GM21447 (cell line): ENCODE measurements at regions not wholly inside any gene's neighbourhood (a gene's known extent, or its start where the extent isn't known, plus 50 kb on each side); places are given as distances from the start of the nearest gene placed in this dataset.

ENCODE experiments used
- ATAC-seq: cut with Tn5 transposase; IDR thresholded peaks from one replicate; pipeline ENCODE4 v1.9.1; 2021; ENCODE audit not compliant: unreplicated experiment

- ATAC-seq = no peak
Observed at GRCh38 chr2:137729305-137729704, 235.0 kb upstream of the HNMT start.

DNA sequence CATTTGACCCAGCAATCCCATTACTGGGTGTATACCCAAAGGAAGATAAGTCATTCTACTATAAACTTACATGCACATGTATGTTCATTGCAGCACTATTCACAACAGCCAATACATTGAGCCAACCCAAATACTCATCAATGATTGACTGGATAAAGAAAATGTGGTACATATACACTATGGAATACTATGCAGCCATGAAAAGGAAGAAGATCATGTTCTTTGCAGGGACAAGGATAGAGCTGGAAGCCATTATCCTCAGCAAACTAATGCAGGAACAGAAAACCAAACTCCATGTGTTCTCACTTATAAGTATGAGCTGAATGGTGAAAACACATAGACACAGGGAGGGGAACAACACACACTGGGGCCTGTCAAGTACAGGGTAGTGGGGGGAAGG, 226.7 kb upstream of the HNMT start:
- no peak for ATAC-seq

DNA sequence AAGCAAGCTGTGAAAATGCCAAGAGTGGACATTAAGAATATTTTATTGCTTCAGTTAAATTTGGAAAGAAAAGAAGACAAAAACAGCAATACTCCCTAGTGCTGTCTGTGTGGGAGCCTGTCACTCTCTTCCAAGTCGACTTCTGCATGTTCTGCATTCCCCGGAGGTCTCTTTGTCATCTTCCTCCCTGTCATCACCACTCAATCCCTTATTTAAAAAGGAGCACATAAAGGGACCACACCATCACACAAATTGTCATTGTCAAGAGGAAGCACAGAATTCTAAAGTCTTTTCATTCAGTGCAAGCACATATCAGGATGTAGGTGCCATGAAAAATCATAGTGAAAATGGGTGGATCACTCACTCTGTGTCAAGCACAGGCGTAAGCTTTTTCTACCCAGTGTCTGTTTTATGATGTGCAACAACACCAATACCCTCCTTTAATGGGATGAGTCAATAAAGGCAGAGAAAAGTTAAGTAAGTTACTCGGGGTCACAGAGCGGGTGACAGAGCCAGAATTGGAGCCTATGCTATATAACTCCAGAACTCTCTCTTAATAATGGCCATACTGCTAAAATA, 222.4 kb upstream of the HNMT start:
- ATAC-seq = no peak

- ATAC-seq = no peak
Observed at GRCh38 chr2:137747509-137747908, 216.8 kb upstream of the HNMT start.

DNA sequence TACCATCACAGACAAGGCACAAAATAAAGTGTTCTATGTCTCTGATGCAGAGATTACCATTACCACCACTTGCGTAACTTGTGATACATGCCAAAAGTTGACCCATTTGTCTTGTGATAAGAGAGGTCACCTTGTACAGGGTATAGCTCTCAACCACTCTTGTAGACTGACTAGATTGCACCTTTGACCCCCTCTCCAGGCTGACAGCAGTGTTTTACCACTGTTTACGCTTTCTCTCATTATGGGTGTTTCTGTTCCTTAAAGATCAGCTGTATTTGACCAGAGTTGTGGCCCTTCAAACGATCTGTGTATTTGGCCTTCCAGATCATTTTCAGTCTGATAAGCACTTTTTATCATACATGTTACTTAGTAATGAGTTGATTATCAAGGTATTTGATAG, 215.7 kb upstream of the HNMT start:
- no peak for ATAC-seq

DNA sequence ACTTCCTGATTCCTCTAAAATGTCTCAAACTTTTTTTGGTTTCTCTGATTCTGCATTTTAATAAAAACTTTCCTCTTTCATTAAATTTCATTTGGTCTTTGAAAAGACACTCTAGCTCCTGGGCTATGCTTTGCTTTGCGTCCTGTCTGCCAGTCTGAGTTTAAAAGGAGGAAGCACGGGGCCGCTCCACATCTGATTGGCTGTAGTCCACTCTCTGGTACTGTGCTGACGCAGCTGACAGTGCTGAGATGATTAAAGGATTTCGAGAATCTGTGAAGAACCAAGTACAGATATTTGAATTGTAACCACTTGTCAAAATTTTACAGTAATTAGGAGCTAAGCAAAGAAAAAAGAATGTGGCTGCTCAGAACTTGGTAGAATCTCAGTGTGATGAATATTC, 199.6 kb upstream of the HNMT start:
- ATAC-seq = no peak

- no peak for ATAC-seq
Observed at GRCh38 chr2:137769406-137769805, 194.9 kb upstream of the HNMT start.

GRCh38 chr2:137770166-137770565, 194.1 kb upstream of the HNMT start:
- no peak for ATAC-seq

- ATAC-seq = no peak
Observed at GRCh38 chr2:137771064-137771463, 193.2 kb upstream of the HNMT start.

GRCh38 chr2:137772451-137772850, 191.8 kb upstream of the HNMT start:
- no peak for ATAC-seq

GRCh38 chr2:137775529-137775928, 188.7 kb upstream of the HNMT start:
- no peak for ATAC-seq

- ATAC-seq = no peak
Observed at GRCh38 chr2:137776697-137777096, 187.6 kb upstream of the HNMT start.

GRCh38 chr2:137797641-137798040, 166.6 kb upstream of the HNMT start:
- no peak for ATAC-seq

DNA sequence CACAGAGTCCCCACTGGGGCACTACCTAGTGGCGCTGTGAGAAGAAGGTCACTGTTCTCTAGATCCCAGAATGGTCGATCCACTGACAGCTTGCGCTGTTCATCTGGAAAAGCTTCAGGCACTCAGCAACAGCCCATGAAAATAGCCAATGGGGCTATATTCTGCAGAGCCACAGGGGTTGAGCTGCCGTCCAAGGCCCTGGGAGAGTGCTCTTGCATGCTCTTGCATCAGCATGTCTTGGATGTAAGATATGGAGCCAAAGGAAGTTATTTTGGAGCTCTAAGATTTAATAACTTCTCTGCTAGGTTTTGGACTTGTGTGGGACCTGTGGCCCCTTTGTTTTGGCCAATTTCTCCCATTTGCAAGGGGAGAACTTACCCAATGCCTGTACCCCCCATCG, 164.7 kb upstream of the HNMT start:
- no peak for ATAC-seq

DNA sequence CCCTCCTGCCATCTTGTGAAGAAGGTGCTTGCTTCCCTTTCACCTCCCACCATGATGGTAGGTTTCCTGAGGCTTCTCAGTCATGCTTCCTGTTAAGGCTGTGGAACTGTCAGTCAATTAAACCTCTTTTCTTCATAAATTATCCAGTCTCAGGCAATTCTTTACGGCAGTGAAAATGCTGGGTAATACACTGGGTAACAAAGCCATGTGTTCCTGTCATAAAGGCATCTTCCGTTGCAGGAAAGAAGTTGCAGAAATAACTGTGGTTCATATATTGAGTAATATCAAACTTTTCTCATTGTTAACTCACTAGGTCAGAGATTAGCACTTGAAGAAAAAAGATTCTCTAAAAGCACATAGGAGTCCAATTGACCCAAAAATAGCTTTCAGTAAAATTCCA, 163.9 kb upstream of the HNMT start:
- ATAC-seq = no peak

DNA sequence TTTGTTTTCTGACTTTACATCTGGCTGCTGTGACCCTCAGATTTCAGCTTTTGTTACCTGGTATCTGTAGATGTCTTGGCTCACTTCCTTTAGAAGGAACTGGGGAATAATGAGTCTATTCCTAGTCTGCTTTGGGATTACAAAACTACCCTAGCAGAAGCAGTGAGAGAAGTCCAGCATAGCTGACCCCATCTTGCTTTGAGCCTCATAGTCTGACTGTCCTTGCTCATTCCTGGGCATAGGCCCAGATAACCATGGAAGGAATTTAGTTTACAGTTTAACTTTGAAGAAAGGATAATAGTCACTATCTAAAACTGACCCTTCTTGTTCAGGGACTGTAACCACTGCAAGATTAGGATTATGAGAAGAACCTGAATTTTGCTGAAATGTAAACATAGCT, 163.0 kb upstream of the HNMT start:
- ATAC-seq = no peak

DNA sequence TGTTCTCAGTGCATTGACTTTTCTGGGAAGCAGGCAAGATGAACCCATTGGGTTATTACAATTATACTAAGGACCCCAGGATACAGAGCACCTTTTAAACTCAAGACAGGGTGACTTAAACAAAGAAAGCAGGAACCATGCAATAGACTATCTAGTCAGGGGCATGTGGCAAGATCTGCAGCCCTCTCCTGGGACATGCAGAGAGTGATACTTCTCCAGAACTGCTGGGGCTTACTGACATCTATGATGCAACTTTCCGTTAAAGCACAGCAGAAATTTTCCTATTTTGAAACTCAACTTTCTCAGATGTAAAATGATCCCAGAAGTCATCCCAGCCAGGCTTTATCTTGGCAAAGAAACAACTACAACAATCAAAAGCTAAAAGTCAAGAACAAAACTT, 162.2 kb upstream of the HNMT start:
- ATAC-seq = no peak

DNA sequence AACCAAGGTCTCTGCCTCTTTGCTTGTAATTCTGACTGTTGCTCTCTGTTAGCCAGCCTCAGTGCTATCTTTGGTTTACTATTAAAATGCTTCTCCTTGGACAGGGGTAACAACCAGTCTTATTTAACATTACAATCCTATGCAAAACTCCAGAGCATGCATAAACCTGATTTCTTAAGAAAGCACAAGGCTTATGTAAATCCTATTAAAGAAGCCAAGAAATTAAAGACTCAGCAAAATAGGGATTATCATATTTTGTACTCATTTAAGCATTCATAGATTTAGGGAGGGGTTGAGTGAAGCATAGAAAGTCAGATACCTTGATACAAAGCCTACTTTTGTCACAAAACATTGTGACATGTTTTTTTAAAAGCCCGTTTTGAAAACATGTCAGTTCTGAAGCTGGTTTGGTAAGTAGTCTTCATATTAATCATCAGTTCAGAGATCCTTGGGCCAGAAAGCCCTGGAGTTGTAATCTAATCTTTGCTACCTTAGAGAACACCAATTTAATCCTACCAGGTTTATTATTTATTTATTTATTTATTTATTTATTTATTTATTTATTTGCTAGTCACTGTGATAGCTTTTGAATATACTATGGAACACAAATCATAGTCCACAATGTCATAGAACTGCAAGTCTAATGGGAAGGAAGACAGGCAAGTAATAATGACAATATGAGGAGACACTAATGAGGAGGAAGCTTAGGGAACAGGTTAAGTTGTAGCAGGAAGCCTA, 158.0 kb upstream of the HNMT start:
- ATAC-seq = no peak

GRCh38 chr2:137809252-137809651, 155.0 kb upstream of the HNMT start:
- no peak for ATAC-seq

- ATAC-seq = no peak
Observed at GRCh38 chr2:137809837-137810236, 154.4 kb upstream of the HNMT start.

- ATAC-seq = no peak
Observed at GRCh38 chr2:137812517-137812916, 151.8 kb upstream of the HNMT start.

- no peak for ATAC-seq
Observed at GRCh38 chr2:137813176-137813575, 151.1 kb upstream of the HNMT start.

DNA sequence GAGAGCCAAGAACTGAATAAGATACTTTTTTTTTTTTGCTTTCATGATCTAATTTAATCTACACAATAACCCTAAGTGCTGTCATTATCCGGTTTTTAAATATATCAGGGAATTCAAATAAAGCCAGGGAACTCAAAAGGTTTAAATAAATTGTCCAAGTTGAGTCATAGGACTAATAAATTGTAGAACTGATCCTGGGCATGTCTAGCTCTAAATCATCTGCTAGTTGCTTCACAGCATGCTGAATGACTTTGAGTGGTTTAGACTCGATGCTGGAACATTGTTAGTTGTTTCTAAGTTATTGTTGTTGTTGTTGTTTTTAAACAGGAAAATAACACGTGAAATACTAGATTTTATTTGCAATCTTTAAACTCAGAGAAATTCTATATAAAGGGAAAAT, 147.2 kb upstream of the HNMT start:
- no peak for ATAC-seq
